SK-MEL-5 (cell line): ENCODE measurements at regions not wholly inside any gene's neighbourhood (a gene's known extent, or its start where the extent isn't known, plus 50 kb on each side); places are given as distances from the start of the nearest gene placed in this dataset.

Experiments used
- DNase-seq: peaks from one replicate; pipeline ENCODE4 v3.0.0-alpha.2; 2016; ENCODE audit warnings: low read depth, low spot score
- in situ Hi-C: cut with HindIII; loops from 2 replicates; pipeline ENCODE4 v1.10.0; 2016; ENCODE audit warnings: low sequenced_read_pairs, high pct_unique_total_duplicates, low pct_unique_long_range_greater_than_20kb

DNA sequence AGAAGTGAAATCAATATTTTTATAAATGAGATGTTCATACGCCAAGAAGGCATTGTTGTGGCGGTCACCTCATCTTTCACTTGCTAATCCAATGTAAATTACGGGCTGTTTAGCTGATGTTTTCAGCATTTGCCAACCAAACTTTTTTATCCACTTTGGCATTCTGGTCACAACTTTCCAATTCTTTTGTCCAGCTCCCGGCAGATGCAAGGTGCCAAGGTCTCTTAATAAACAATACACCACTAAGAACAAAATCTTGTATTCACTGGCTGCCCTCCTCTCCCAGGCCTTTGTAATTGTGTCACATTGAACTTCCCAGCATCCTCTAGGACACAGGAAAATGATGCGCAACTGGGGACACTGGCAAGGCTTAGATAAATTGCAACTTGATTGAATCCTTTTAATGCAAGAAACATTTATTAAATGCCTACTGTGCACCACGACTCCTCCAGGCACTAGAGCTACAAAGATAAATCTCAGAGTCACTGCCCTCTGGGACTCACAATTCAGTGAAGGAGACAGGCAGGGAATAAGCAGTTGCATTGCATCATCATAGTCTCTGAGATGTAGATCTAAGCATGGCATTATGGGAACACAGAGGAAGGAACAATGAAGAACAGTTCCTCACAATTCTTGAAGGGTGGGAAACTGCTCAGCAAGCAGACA, 165.4 kb upstream of the C16orf82 start:
- DNase-seq = no peak
- in situ Hi-C loops = no loop called here

DNA sequence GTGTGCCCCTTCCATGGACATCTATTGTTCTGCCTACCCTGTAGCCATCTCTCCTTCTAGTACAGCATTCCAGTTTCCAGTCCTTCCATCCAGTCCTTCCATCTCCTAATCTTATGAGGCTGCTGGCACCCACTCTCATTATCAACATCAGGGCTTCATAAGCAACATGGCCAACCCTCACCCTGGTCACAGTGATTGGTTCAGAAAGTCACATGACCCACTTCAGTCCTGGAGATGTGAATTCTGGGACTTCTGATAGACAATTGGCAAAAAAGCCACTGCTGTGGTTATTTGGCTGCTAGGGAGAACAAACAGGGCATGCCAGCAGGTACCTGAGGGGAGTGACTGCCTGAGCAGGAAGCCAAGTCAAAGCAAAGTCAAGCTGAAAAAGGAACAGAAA, 164.7 kb upstream of the C16orf82 start:
- in situ Hi-C loops = no loop called here
- DNase-seq = no peak

DNA sequence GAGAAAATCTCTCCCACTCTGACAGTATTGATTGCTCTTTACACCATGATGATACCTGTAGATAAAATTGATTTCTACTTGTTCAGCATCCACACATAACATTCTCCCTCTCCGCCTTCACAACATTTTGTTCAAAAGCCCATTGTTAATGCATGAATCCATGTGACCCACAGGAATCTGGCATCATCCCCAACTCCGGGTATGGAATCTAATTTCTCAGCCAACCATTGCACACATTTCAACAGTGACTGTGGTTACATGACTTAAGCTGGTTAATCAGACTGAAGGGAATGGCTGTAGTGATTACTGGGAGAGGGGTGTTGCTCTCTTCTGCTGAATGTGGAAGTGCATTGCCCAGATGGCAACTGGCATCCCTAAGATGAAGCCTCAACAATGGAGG, 161.4 kb upstream of the C16orf82 start:
- in situ Hi-C loops = no loop called here

DNA sequence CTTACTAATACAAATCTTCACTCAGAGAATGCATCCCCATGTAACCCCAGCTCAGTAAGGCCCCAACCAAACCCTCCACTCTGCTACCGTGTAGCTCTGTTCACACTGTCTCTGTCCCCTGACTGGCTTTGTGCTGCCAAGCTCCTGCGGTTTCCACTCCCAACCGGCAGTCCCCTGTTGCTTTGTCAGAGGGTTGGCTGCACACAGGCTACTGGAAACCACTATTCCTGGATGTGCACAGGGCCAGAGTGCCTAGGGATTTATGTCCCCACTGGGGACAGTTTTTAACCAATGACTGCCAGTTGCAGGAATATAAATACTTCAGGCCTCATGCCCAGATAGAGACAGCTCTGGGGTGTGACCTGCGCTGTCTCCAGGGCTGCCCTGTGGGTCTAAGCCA, 157.1 kb upstream of the C16orf82 start:
- in situ Hi-C loops = no loop called here
- DNase-seq = no peak

More for the DNA sequence above, 161.4 kb upstream of the C16orf82 start:
- DNase-seq = peak; percentile 3

DNA sequence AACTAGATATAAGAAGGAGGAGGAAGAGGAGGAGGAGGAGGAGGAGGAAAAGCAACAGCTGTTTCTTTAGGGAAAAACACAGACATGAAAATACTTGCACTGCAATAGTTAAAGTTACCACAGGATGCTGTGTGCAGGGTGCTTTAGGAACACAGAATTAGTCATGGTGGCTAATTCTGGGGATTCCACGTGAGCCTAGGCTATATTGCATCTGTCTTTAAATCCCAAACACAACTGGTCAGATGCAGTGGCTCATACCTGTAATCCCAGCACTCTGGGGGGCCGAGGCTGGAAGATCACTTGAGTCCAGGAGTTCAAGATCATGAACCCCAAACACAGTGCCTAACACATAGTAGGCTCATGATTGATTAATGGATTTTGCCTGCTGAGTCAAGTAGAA, 155.3 kb upstream of the C16orf82 start:
- in situ Hi-C loops = no loop called here
- DNase-seq = no peak

DNA sequence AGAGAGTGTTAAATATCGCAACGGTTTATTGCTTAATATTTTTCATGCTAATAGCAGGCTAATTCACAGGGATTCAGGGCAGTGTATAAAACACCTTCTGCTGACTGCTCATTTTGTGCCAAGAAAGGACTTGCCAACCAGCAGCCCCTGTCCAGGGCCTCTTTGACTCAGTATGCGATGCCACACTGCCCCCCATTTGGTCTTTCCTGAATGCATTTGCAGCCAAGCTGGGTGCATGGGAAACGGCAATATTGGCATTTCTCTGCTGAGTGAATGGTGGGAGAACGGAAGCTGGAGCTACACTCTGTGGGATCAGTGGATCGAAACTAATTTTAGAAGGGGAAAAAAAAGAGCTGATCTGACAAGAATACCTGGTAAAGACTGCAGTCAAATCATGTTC, 152.9 kb upstream of the C16orf82 start:
- in situ Hi-C loops = no loop called here
- no peak for DNase-seq

DNA sequence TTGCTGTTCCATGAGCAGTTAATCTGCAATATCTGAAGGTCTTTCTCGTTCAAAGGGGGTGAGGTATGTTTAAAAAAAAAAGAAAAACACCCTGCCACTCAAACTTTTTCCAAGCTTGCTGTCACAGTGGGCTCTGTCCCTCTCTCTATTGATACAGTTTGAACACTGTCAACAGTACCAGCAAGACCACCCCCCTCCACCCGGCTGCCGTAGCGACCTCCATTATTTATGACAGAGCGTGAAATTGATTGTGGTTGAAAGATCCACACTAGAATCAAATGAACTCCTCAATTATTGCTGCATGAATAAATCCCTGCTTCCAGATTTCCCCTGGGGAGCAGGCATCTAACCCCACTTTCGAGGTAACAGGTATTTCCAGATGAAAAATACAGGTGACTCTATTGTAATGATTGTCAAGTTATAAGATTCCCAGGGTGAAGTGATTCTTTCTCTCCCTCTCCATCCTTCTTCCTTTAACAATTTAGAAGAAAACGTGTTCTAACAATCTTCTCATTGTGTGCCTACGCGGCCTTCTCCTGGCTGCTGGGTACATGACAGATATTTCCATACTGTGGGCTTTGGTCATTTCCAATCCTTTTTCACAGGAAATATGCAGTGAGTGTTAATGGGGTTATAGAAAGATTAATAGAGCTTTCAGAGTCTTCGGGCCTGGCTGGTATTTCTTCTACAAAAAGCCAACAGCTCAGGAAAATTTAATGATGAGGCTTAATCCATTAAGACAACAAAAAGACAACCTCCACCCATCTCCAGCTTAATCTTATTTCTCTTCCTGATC, 135.7 kb upstream of the C16orf82 start:
- in situ Hi-C loops = no loop called here
- DNase-seq = no peak

DNA sequence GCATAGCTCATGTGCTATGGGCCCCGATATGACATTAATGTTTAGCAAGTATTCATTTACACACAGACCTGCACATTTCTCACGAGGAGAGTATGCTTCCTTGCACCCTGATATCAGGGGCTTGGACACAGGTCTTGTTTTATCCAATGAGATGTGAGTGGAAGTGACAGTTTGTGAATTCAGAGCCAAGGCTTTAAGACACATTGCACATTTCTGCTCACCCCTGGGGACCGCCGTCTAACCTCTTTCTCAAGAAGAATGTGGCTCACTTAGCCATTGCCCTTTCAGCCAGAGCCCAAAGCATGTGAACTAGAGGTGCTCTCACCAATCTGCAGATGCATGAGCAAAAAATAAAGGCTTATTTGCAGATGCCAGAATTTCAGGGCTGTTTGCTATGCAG, 116.1 kb upstream of the C16orf82 start:
- in situ Hi-C loops = no loop called here
- no peak for DNase-seq

DNA sequence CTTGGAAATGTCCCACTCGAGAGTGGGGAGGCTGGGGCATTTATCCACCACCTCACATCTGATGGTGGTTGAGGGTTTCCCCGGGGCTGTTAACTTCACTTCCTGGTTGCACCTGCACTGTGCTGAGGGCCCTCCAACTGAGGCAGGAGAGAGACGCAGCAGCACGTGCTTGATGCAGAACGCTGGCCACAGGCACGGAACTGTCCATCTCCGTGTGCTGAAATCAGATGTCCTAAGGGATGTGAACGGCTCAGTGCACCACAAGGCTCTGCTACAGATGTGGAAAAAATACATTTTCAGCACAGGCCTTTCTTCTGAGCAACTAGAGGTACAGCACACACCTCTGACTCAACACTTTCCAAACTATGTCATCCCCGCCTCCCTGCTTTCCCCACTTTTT, 114.8 kb upstream of the C16orf82 start:
- in situ Hi-C loops = no loop called here
- no peak for DNase-seq

DNA sequence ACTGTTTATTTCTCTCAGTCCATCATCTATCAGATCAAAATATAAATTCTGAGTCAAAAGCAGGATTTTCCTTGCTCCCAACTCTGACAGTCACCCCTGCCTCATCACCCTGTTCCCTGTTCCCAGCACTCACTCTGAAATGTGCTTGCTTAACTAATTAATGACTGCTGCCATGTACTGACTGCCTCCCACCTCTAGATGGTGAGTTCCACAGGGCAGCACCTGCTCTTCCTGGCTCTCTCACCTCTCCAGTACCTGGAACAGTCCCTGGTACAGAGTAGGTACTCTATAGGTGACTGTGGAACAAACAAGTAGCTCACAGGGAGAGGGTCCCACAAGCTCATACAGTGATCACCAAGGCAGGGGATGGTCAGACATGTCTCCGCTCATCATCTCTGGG, 114.3 kb upstream of the C16orf82 start:
- DNase-seq = no peak
- in situ Hi-C loops = no loop called here

DNA sequence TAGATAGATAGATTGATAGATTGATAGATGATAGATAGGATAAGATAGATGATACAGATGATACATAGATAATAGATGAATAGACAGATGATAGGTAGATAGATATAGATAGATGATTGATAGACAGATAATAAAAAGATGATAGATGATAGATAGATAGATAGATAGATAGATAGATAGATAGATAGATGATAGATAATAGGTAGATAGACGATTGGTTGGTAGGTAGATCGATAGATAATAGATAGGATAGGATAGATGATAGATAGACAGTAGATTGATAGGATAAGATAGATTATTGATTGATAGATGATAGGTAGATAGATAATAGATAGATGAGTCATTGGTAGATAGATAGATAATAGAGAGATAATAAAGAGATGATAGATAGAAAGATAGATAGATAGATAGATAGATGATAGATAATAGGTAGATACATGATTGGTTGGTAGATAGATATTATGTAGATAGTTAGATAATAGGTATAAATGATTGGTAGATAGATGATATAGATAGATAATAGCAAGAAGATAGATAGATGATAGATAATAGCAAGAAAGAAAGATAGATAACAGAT, 109.4 kb upstream of the C16orf82 start:
- in situ Hi-C loops = no loop called here
- no peak for DNase-seq

DNA sequence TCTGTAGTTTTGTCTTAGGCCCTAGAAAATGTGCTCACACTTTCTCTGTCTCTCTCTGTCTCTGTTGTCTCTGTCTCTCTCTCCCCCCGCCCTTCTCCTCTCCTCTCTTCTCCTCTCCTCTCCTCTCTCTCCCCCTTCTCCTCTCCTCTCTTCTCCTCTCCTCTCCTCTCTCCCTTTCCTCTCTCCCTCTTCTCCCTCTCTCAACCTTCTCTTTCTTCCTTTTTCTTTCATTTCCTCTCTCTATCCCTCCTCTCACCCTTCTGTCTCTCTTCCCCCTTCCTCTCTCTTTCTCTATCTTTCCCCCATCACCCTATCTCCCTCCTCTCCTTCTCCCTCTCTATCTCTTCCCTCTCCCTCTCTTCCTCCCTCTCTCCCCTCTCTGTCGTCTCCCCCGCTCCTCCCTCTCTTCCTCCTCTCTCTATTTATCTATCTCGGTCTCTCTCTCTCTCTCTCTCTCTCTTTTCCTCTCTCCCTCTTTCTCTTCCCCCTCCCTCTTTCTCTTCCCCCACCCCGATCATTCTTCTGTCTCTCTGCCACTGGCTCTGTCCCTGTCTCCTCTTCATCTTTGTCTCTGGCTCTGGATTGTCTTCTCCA, 107.2 kb upstream of the C16orf82 start:
- DNase-seq = no peak
- in situ Hi-C loops = no loop called here

DNA sequence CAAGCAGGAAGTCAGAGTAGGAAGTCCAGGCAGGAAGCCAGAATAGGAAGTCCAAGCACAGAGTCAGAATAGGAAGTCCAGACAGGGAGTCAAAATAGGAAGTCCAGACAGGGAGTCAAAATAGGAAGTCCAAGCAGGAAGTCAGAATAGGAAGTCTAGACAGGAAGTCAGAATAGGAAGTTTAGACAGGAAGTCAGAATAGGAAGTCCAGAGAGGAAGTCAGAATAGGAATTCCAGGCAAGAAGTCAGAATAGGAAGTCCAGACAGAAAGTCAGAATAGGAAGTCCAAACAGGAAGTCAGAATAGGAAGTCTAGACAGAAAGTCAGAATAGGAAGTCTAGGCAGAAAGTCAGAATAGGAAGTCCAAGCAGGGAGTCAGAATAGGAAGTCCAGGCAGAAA, 105.3 kb upstream of the C16orf82 start:
- no peak for DNase-seq
- in situ Hi-C loops = no loop called here

DNA sequence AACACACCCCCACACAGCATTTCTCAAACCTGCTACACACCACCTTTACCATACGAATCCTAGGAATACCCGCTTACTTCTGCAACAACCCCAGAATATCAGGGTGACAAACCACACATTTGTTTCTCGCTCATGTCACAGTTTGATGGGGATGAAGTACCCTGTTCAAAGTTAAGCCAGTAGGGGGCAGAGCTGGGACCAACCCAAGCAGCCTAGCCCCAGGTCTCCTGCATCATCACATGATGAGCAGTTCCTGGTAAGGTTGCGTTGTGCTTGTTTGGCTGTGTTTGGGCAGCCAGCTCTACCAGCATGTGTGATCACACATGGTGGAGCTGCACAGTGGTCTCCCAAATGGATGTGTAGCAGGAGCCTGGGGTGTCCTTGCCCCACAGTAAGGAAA, 103.6 kb upstream of the C16orf82 start:
- in situ Hi-C loops = no loop called here
- DNase-seq = peak; percentile 53

DNA sequence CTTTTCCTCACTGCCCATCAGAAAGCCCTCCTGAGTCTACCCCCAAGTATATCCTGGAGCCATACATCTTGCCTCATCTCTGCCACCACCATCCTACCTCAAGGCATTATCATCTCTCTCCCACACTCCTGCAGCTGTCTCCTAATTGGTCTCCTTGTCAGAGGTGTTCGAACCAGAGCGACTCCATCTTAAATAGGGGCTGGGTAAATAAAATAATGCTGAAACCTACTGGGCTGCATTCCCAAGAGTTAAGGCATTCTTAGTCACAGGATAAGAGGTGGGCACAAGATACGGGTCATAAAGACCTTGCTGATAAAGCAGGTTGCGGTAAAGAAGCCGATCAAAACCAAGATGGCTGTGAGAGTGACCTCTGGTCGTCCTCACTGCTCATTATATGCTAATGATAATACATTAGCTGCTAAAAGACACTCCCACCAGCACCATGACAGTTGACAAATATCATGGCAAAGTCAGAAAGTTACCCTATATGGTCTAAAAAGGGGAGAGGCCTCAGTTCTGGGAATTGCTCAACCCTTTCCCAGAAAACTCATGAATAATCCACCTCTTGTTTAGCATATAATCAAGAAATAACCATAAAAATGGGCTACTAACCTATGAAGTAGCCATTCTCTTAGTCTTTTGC, 97.0 kb upstream of the C16orf82 start:
- in situ Hi-C loops = no loop called here
- DNase-seq = no peak

DNA sequence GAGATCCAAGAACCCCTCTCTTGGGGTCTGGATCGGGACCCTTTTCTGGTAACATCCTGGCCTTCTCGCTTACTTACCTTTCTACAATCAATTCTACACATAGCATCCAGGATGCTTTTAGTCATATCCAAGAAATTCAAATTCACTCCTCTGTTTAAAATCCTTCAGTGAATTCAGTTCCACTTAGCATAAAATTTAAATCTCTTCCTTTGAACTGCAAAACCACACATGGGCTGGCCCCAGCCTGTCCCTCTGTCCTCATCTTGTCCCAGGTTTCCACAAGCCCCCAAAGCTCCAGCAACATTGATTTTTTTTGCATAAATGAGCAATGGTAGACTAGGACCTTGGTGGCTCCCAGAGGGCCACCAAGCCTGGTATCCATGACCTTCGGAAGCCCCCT, 96.4 kb upstream of the C16orf82 start:
- DNase-seq = no peak
- in situ Hi-C loops = no loop called here

DNA sequence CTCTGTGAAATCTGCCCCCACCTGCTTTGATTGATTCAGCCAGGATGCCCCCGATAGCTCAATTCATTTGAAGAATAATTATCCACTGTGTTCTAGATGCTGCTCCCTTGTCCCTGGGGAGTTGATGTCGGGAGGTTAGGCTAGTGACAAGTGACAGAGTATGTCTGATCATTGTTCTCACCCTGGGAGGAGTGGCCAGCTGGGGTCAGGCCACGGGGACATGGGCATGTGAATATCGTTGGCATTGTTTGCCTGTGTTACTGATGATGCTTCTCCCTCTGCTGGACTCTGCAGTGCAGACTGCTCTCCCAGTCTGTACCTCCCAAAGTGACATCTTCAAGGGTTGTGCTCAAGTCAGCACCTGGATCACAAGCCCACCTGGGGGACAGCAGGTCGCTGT, 89.9 kb upstream of the C16orf82 start:
- DNase-seq = no peak
- in situ Hi-C loops = no loop called here

DNA sequence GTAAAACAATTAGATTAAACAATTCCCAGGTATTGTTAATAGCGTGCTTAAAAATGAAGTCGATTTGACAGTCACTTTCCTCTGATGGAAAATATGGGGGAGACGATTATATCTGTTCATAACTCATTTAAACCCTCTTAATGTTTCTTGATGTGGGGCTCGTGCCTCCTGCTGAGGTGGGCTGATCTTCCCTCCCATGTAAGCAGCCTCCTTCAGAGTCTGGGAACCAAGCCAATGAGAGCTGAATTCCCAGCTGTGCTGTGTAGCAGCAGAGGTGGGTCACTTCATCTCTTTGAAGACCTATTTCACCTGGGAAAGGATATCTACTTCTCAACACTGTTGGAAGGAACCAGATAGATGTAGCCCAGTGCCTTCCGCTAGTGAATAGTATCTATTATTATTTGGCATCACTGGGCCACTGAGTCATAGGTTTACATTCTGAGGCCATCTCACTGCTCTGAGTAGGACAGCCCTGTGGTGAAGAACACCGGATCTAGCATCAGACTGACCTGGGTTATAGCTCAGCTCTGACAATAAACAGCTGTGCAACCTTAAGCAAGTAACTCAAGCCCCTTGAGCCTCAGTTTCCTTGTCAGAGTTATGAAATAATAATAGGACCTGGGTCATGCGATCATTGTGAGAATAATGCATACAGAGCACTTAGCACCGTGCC, 85.3 kb upstream of the C16orf82 start:
- in situ Hi-C loops = no loop called here
- DNase-seq = no peak
